Right ventricle myocardium inferior (tissue), 1 donor: ENCODE measurements at regions not wholly inside any gene's neighbourhood (a gene's known extent, or its start where the extent isn't known, plus 50 kb on each side); places are given as distances from the start of the nearest gene placed in this dataset.
A peak's percentile ranks its signal among the peaks of the same experiment; 100 is the strongest.
"Not testable (repeated sequence)": the region's sequence is repeated elsewhere in the genome, so short reads cannot be mapped to it uniquely, and the experiment has no call there.

Experiments
- ATAC-seq: fragments of 200-7000 bp; cut with Tn5 transposase; one replicate; pipeline ENCODE4 v1.9.1; 2020; ENCODE audit warnings: mild to moderate bottlenecking, moderate library complexity
- DNase-seq: peaks from one replicate; pipeline ENCODE4 v3.0.0; 2021; ENCODE audit errors: missing footprints
- intact Hi-C: fragments of 100-400 bp; cut with DNase I; formaldehyde crosslinking; loops from one replicate; pipeline ENCODE4 v1.11.0; 2022
- donor health status: DM: no; HTN: yes; CAD: no; lungs with severe emphysema.

DNA sequence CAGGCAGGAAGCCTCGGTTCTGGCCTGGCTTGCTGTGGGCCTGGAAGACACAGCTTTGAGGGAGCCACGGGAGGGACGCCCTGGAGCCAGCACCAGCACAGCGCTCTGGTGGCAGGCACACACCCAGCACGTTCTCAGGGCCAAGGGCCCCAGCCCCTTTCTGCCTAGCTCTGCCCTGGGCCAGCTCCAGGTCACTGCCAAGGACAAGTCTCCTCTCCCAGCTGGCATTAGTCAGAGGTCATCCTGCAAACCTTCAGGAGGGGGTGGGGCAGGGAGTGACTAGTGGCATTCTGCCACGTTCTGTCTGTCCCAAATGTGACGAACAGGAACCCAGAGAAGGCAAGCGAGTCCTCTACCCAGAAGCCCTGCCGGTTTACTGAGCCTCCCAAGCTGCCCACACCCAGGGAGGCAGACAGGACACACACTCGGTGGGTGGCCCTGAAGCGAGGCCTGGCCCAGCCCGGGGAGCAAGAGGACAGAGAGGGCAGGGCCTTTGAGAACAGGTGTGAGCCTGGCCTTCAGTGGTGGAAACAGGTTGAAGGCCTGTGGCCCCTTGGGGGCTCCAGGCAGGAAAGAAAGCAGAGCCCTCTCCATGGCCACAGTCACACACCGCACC lies 528.0 kb downstream of the TP53TG3F start:
- DNase-seq (peak; percentile 5), ATAC-seq (peak; percentile 77)
- intact Hi-C loops: not testable (repeated sequence)

DNA sequence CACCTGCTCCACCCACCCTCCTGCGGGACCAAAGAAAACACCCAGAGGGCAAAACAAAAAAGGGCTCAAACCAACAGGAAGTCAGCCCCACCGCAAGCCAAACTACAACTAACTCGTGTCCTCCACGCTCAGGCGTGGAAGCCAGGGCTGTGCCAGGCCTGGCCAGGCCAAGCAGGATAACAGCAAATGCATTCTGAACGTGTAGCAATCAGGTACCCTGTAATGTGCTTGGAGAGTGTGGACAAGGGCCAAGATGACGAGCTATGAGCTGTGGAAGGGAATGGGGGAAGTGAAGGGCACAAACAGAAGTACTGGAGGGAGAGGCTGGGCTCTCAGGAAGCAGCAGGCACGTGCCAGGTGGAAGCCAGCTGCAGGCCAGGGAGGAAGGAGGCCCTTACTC lies 528.6 kb downstream of the TP53TG3F start:
- DNase-seq, intact Hi-C loops: not testable (repeated sequence)
- peak; percentile 44 for ATAC-seq

DNA sequence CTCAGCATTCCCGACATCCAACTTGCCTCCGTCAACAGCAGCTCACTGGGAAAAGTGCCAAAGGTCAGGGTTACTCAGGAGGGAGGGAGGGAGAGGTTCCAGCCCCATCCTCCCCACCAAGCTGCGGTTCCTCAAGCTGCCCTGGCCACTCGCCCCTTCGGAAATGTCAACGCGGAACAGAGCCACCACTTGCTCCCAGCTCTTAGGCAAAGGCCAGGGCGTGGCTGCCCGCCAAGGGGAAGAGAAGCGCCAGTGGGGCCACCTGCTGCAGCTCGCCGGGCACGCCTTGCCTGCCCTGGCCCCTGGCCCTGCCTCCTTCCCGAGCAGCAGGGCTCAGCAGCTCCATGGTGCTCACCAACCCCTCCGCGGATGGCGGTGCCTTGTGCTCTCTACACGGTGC lies 531.1 kb downstream of the TP53TG3F start:
- ATAC-seq: peak; percentile 52
- DNase-seq, intact Hi-C loops: not testable (repeated sequence)

DNA sequence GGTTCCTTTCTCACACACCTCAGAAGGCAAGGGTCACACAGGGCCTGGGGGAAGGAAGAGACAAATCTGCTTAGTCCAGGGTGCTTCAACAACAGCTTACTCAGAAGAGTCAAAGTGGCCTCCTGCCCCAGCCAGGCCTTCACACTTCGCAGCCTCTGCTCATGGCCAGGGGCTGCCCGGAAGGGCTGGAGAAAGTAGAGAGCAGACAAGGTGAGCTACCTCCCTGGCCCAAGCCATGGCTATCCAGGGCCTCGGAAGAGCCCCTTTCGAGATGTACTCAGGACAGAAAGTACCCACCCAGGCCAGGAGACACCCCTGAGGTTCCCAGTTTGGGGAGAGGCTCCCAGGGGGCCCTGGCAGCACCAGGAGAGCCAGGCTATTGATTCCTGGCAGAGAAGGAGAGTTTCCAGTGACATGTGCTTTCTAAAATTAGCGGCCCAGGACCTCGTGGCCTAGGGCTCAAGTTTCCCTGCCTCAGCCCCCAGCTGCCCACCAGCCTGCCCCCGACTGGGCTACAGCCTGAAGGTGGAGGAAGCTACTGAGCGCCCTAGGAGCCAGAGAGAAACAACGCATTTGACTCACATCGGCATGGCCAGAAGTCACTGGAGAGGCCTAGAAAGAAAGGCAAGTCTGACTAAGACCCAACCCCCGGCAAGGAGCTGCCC lies 533.2 kb downstream of the TP53TG3F start:
- ATAC-seq: peak; percentile 21
- intact Hi-C loops, DNase-seq: not testable (repeated sequence)

DNA sequence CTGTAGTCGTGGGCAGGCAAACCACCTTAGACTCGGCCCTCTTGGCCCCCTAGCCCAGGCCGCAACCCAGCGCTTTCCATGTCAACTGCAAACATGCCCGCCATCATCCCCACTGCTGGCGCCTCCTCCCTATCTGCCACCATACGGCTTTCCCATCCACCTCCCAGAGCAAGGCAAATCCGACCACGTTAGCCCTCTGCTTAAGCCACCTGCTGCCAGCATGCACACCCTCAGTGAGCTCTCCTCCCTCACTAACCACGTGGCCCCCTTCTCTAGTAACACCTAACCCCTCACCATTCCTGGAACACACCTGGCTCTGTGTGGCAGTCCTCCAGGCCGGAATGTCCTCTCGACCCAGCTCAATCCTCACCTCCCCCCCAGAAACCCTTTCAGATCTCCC lies 534.8 kb downstream of the TP53TG3F start:
- intact Hi-C loops, ATAC-seq, DNase-seq: not testable (repeated sequence)

DNA sequence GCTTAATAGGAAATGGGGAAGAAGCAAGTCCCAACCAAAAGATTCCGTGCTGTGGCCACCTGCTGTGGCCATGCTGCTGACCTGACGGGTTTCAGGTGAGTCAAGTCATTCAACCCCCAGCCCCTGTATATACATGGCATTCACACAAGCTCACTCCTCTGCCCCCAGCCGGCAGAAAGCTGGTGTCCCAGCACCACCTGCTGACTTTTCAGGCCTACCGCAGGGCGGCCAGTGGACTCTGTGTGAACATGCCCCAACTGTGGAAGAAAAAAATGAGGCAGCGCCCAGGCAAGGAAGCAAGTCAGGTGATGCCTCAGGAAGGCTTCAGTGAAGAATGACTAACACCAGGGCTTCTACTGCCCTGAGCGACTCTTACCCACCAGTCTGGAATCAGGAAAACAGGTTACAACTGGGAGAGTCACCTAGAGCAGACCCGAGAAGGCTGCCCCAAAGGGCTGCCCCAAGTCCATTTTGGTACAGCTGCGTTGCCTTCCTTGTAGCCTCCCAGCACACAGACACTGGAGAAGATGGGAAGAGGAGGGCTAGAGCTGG lies 536.5 kb downstream of the TP53TG3F start:
- ATAC-seq: peak; percentile 68
- intact Hi-C loops, DNase-seq: not testable (repeated sequence)

DNA sequence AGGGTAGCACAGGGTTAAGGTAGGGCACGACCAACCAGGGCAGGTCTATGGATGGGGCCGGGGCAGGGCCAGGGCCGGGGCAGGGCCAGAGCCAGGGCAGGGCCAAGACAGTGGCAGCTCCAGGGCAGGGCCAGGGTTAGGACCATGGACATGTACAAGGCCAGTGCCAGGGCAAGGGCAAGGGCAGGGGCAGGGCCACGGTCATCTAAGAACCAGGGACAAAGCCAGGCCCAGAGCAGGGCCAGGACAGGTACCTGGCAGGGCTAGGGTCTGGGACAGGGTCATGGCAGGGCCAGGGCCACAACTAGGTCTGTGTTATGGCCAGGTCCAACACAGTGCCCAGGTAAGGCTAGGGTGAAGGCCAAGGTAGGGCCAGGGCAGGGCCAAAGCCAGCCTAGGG lies 541.8 kb downstream of the TP53TG3F start:
- ATAC-seq, DNase-seq, intact Hi-C loops: not testable (repeated sequence)

DNA sequence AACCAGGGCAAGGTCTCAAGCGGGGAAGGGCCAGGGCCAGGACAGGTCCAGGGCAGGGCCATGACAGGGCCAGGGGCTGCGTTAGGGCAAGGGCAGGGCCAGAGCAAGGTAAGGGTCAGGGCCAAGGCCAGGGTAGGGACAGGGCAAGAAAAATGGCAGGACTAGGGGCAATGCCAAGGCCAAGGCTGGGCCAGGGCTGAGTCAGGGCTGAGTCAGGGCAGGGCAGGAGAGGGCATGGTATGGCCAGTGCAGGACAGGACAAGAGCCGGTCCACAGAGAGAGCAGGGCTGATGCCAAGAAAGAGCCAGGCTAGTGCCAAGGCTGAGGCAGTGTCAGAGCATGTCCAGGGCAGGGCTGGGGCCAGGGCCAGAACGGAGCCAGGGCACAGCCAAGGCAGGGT lies 542.5 kb downstream of the TP53TG3F start:
- intact Hi-C loops, DNase-seq, ATAC-seq: not testable (repeated sequence)

DNA sequence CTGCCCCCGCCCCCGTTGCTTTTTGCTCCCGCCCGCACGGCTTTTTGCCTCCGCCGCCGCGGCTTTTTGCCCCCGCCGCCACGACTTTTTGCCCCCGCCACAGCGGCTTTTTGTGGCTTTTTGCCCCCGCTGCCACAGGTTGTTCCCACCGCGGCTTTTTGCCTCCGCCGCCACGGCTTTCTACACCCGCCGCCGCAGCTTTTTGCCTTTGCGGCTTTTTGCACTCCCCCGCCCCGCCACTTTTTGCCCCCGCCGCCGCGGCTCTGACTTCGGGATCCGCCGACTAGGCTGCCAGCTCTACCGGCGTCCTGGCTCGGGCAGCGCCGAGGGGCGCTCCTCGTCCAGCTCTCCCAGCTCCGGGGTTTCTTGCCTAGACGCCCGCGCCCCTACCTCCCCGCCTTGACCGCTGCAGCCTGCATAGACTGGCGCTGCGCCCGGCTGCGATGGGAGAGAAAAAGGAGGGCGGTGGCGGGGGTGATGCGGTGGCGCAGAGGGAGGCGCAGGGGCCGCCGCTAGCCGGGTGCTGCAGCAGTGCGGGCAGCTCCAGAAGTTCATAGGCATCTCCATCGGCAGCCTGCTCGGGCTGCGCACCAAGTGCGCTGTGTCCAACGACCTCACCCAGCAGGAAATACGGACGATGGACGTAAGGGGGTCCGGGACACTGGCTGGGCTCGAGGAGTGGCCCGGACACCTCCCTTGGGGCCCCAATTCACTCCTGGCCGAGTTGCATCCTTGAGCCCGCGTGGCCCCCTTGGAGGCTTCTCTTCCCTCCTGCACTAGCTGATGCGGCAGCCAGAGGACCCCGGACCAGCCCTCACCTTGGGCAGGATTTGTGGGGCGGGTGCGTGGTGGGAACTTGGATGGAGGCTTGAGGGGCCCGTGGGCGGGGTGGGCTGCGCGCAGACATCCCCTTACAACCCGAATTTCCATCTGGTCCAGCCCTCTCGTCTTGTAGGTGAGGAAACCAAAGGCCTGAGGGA lies 555.7 kb downstream of the TP53TG3F start:
- DNase-seq, intact Hi-C loops, ATAC-seq: not testable (repeated sequence)

DNA sequence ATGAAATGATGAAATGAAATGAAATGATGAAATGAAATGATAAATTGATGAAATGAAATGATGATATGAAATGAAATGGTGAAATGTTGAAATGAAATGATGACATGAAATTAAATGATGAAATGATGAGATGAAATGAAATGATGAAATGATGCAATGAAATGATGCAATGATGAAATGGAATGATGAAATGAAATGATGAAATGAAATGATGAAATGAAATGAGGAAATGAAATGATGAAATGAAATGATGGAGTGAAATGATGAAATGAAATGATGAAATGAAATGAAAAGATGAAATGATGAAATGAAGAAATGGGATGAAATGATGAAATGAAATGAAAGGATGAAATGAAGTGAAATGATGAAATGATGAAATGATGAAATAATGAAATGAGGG lies 558.9 kb downstream of the TP53TG3F start:
- intact Hi-C loops, ATAC-seq, DNase-seq: not testable (repeated sequence)

DNA sequence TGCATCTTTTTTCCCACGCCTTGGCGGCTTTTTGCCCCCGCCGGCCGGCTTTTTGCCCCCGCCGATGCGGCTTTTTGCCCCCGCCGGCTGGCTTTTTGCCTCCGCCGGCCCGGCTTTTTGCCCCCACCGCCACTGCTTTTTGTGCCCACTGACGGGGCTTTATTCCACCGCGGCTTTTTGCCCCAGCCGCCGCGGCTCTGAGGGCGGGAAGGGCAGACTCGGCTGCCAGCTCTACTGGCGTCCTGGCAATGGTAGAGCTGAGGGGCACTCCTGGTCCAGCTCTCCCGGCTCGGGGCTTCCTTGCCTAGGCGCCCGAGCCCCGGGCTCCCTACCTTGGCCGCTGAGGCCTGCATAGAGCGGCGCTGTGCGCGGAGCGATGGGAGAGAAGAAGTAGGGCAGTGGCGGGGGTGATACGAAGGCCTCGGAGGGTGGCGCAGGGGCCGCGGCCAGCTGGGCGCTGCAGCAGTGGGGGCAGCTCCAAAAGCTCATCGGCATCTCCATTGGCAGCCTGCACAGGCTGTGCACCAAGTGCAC lies 591.4 kb downstream of the TP53TG3F start:
- DNase-seq: no peak
- ATAC-seq: no peak
- intact Hi-C loops: no loop called here

DNA sequence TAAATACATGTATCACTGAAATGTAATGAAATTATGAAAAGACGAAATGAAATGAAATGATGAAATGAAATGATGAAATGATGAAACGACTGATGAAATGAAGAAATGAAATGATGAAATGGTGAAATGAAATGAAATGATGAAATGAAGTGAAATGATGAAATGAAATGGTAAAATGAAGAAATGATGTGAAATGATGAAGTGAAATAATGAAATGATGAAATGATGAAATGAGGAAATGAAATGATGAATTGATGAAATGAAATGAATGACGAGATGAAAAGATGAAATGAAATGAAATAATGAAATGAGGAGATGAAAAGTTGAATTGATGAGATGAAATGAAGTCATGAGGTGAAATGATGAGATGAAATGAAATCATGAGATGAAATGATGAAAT lies 594.7 kb downstream of the TP53TG3F start:
- DNase-seq (no peak), ATAC-seq (no peak)
- intact Hi-C loops: no loop called here

DNA sequence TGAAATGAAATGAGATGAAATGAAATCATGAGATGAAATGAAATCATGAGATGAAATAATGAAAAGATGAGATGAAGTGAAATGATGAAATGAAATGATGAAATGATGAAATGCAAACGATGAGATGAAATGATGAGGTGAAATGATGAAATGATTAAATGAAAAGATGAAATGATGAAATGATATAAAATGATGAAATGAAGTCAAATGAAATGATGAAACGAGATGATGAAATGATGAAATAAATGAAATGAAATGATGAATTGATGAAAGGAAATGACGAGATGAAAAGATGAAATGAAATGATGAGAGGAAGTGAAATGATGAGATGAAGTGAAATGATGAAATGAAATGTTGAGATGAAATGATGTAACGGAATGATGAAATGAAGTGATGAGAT lies 595.6 kb downstream of the TP53TG3F start:
- ATAC-seq (no peak), DNase-seq (no peak)
- intact Hi-C loops: no loop called here

DNA sequence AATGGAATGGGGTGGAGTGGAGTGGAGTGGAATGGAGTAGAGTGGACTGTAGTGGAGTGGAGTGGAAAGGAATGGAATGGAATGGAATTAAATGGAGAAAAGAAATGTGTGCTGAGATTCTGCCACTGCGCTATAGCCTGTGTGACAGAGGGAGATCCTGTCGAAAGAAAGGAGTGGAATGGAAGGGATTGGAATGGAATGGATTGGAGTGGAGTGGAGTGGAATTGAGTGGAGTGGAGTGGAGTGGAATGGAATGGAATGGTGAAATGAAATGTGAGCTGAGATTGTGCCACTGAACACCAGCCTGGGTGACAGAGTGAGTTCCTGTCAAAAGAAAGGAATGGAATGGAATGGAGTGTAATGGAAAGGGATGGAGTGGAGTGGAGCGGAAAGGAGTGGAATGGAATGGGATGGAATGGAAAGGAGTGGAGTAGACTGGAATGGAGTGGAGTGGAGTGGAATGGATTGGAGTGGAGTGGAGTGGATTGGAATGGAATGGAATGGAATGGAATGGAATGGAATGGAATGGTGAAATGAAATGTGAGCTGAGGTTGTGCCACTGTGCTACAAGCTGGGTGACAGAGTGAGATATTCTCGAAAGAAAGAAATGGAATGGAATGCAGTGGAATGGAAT lies 603.3 kb downstream of the TP53TG3F start:
- DNase-seq, intact Hi-C loops: not testable (repeated sequence)
- peak; percentile 77 for ATAC-seq

DNA sequence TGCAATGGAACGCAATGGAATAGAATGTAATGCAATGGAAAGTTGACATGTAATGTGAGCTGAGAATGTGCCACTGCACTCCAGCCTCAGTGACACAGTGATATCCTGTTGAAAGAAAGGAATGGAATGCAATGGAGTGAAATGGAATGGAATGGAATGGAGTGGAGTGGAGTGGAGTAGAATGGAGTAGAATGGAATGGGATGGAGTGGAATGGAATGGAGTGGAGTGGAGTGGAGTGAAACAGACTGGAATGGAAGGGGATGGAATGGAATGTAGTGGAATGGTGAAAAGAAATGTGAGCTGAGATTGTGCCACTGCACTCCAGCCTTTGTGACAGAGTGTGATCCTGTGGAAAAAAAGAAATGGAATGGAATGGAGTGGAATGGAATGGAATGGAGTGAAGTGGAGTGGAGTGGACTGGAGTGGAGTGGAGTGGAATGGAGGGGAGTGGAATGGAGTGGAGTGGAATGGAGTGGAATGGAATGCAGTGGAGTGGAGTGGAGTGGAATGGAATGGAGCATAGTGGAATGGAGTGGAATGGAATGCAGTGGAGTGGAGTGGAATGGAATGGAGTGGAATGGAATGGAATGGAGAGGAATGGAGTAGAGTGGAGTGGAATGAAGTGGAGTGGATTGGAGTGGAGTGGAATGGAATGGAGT lies 604.2 kb downstream of the TP53TG3F start:
- DNase-seq, intact Hi-C loops: not testable (repeated sequence)
- peak; percentile 54 for ATAC-seq

DNA sequence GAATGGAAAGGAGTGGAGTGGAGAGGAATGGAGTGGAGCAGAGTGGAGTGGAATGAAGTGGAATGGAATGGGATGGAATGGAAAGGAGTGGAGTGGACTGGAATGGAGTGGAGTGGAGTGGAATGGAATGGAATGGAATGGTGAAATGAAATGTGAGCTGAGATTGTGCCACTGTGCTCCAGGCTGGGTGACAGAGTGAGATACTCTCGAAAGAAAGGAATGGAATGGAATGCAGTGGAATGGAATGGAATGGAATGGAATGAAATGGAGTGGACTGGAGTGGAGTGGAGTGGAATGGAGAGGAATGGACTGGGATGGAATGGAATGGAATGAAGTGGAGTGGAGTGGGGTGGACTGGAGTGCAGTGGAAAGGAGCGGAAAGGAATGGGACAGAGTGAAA lies 605.2 kb downstream of the TP53TG3F start:
- intact Hi-C loops, DNase-seq: not testable (repeated sequence)
- ATAC-seq: peak; percentile 39

DNA sequence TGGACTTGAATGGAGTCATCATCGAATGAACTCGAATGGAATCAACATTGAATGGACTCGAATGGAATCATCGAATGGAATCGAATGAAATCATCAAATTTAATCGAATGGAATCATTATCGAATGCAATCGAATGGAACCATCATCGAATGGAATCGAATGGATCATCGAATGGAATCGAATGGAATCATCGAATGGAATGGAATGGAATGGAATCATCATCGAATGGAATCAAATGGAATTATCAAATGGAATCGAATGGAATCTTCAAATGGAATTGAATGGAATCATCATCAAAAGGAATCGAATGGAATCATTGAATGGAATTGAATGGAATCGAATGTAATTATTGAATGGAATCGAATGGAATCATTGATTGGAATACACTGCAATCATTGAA lies 610.3 kb downstream of the TP53TG3F start:
- DNase-seq, intact Hi-C loops, ATAC-seq: not testable (repeated sequence)

DNA sequence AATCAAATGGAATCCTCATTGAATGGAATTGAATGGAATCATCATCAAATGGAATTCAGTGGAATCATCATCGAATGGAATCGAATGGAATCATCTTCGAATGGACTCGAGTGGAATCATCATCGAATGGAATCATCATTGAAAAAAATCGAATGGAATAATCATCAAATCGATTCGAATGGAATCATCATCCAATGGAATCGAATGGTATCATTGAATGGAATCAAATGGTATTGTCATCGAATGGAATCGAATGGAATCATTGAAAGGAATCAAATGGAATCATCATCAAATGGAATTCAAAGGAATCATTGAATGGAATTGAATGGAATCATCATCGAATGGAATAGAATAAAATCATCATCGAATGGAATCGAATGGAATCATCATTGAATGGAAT lies 619.3 kb downstream of the TP53TG3F start:
- intact Hi-C loops: no loop called here
- ATAC-seq: no peak
- no peak for DNase-seq
